GM12878 (cell line): ENCODE measurements at regions not wholly inside any gene's neighbourhood (a gene's known extent, or its start where the extent isn't known, plus 50 kb on each side); places are given as distances from the start of the nearest gene placed in this dataset.

ENCODE experiments used
- ATAC-seq: fragments of 200-7000 bp; cut with Tn5 transposase; 3 replicates; pipeline ENCODE4 v1.9.1; 2020; ENCODE audit warnings: mild to moderate bottlenecking, moderate library complexity
- BruUV-seq: library from RNA; stranded (reverse); fragments of 400-500 nt; replicated peaks from 2 replicates; lab custom pipeline; 2021; lab: Mats Ljungman, UMichigan
- CTCF ChIA-PET: fragments of 300-600 bp; sonication (Branson Sonifier 250); formaldehyde crosslinking; extraction: SDS; loops from one replicate; lab custom pipeline; 2021; ENCODE audit warnings: inconsistent platforms; lab: Yijun Ruan, JAX
- POLR2A ChIA-PET: fragments of 350-600 bp; formaldehyde crosslinking; extraction: SDS; loops from one replicate; lab custom pipeline; 2021; ENCODE audit warnings: inconsistent platforms; lab: Charles Lee
- RAD21 ChIA-PET: fragments of 300-600 bp; sonication (Branson Sonifier 250); formaldehyde crosslinking; loops from one replicate; lab custom pipeline; 2023; ENCODE audit warnings: antibody characterized with exemption; ENCODE audit not compliant: unreplicated experiment; lab: Charles Lee
- SMC1A ChIA-PET: fragments of 300-600 bp; sonication (Branson Sonifier 250); formaldehyde crosslinking; loops from one replicate; lab custom pipeline; 2023; ENCODE audit not compliant: unreplicated experiment, uncharacterized antibody; lab: Charles Lee
- DNase-seq: peaks from one replicate; pipeline ENCODE4 v3.0.0-alpha.2; 2011; ENCODE audit warnings: low read depth, low spot score
- FAIRE-seq: peaks from 3 replicates; lab custom pipeline; 2011; peaks lifted over from hg19 to GRCh38; lab: Jason Lieb, UNC
- H2AFZ ChIP-seq: 2 replicates; pipeline ENCODE4 v1.6.0; 2011; ENCODE audit warnings: low read depth, low read length, control low read depth; ENCODE audit not compliant: control insufficient read depth
- H3K27ac ChIP-seq: 2 replicates; pipeline ENCODE4 v1.5.1; 2011; ENCODE audit warnings: control low read depth; ENCODE audit not compliant: control insufficient read depth, insufficient read depth
- H3K27me3 ChIP-seq, 2 experiments: replicated peaks in 1 of 2; 2 replicates each; pipeline versions ENCODE4 v1.6.0 to v1.6.1; 2011; ENCODE audit warnings: low read length in 1 of 2; ENCODE audit not compliant: control insufficient read depth in 2 of 2, insufficient read depth in 2 of 2
- H3K36me3 ChIP-seq, 2 experiments: 2 replicates each; pipeline ENCODE4 v1.5.1; 2011; ENCODE audit warnings: low read length in 1 of 2; ENCODE audit not compliant: control insufficient read depth in 2 of 2, insufficient read depth in 2 of 2
- H3K4me1 ChIP-seq: 2 replicates; pipeline ENCODE4 v1.6.1; 2011; ENCODE audit warnings: mild to moderate bottlenecking, low read length, moderate library complexity, mixed read lengths; ENCODE audit not compliant: control insufficient read depth, insufficient read depth
- H3K4me2 ChIP-seq: 2 replicates; pipeline ENCODE4 v1.6.0; 2011; ENCODE audit warnings: control low read depth; ENCODE audit not compliant: control insufficient read depth, insufficient read depth
- H3K4me3 ChIP-seq: fragments of 200-600 bp; sonication (generic); 2 replicates; pipeline ENCODE4 v1.5.1; 2016
- H3K79me2 ChIP-seq: 2 replicates; pipeline ENCODE4 v1.6.0; 2011; ENCODE audit warnings: low read length; ENCODE audit not compliant: control insufficient read depth, insufficient read depth
- H3K9ac ChIP-seq: 2 replicates; pipeline ENCODE4 v1.8.0; 2011; ENCODE audit warnings: low read length, control low read depth, mixed read lengths; ENCODE audit not compliant: control insufficient read depth, insufficient read depth
- H3K9me3 ChIP-seq: replicated peaks from 3 replicates; pipeline ENCODE4 v1.5.1; 2011; ENCODE audit warnings: mild to moderate bottlenecking, low read length; ENCODE audit not compliant: control insufficient read depth, insufficient read depth
- H4K20me1 ChIP-seq: 2 replicates; pipeline ENCODE4 v1.6.0; 2011; ENCODE audit not compliant: control insufficient read depth, insufficient read depth
- CHD1 ChIP-seq: IDR thresholded peaks from 2 replicates; pipeline ENCODE4 v1.6.1; 2012; ENCODE audit warnings: low read depth, low read length, improper control_type of control experiment
- CREM ChIP-seq: IDR thresholded peaks from 2 replicates; pipeline ENCODE4 v1.6.1; 2014; ENCODE audit warnings: antibody characterized with exemption, low read depth
- EGR1 ChIP-seq, 2 experiments: IDR thresholded peaks; 1 replicate in 1 of 2; 2 replicates in 1 of 2; pipeline ENCODE4 v1.6.1; 2011 to 2012; ENCODE audit warnings: low read depth in 2 of 2, low read length in 2 of 2, borderline replicate concordance in 1 of 2, mild to moderate bottlenecking in 1 of 2, moderate library complexity in 1 of 2
- FOXM1 ChIP-seq: IDR thresholded peaks from 2 replicates; pipeline ENCODE4 v1.6.1; 2012; ENCODE audit warnings: low read depth, mild to moderate bottlenecking, inconsistent platforms, low read length, moderate library complexity
- HDAC2 ChIP-seq: fragments of 200-600 bp; sonication (generic); IDR thresholded peaks from 2 replicates; pipeline ENCODE4 v1.6.1; 2017
- HDGF ChIP-seq: fragments of 450-650 bp; IDR thresholded peaks from 2 replicates; pipeline ENCODE4 v1.6.1; 2016; ENCODE audit warnings: antibody characterized with exemption
- MEF2A ChIP-seq: IDR thresholded peaks from 2 replicates; pipeline ENCODE4 v1.6.1; 2011; ENCODE audit warnings: low read depth, mild to moderate bottlenecking, low read length, moderate library complexity; ENCODE audit not compliant: insufficient read depth
- MTA3 ChIP-seq: IDR thresholded peaks from 2 replicates; pipeline ENCODE4 v1.6.1; 2012; ENCODE audit warnings: low read length, inconsistent platforms, borderline replicate concordance
- NFYA ChIP-seq: IDR thresholded peaks from 2 replicates; pipeline ENCODE4 v1.6.1; 2011; ENCODE audit warnings: low read depth, mild to moderate bottlenecking, low read length, improper control_type of control experiment, borderline replicate concordance
- NR2C1 ChIP-seq: fragments of 450-650 bp; IDR thresholded peaks from 2 replicates; pipeline ENCODE4 v1.6.1; 2017; ENCODE audit warnings: antibody characterized with exemption, mild to moderate bottlenecking, moderate library complexity
- POLR2AphosphoS2 ChIP-seq: IDR thresholded peaks from 2 replicates; pipeline ENCODE4 v1.6.1; 2011; ENCODE audit warnings: low read depth, mild to moderate bottlenecking, low read length, improper control_type of control experiment, moderate library complexity
- RBBP5 ChIP-seq: fragments of 200-600 bp; sonication (generic); conservative IDR thresholded peaks from 2 replicates; pipeline ENCODE4 v1.6.1; 2016
- RELA ChIP-seq: fragments of 450-650 bp; IDR thresholded peaks from 2 replicates; pipeline ENCODE4 v1.8.0; 2014; ENCODE audit warnings: borderline replicate concordance; ENCODE audit not compliant: partially characterized antibody
- RFX5 ChIP-seq: IDR thresholded peaks from 2 replicates; pipeline ENCODE4 v1.6.1; 2011; ENCODE audit warnings: low read depth, low read length, improper control_type of control experiment
- TCF12 ChIP-seq: IDR thresholded peaks from 2 replicates; pipeline ENCODE4 v1.6.1; 2011; ENCODE audit warnings: low read depth, mild to moderate bottlenecking, low read length
- YBX1 ChIP-seq: fragments of 450-650 bp; IDR thresholded peaks from 2 replicates; pipeline ENCODE4 v1.6.1; 2016; ENCODE audit warnings: antibody characterized with exemption
- YY1 ChIP-seq: IDR thresholded peaks from 2 replicates; pipeline ENCODE4 v1.6.1; 2011; ENCODE audit warnings: low read depth, mild to moderate bottlenecking, low read length
- ZNF217 ChIP-seq: fragments of 450-650 bp; IDR thresholded peaks from 2 replicates; pipeline ENCODE4 v1.6.1; 2017; ENCODE audit warnings: antibody characterized with exemption, mild to moderate bottlenecking
- ZNF274 ChIP-seq: IDR thresholded peaks from one replicate; pipeline ENCODE4 v1.8.0; 2011; ENCODE audit not compliant: insufficient read length, insufficient read depth
- WGBS: methylation state at CpG from one replicate; pipeline ENCODE4 v1.1.6; 2016; ENCODE audit warnings: low lambda C conversion rate; ENCODE audit not compliant: insufficient replicate concordance, insufficient coverage; ENCODE audit errors: missing lambda C conversion rate; 5-methylcytosine and 5-hydroxymethylcytosine counted together
- in situ Hi-C: fragments of 300-500 bp; cut with MboI; formaldehyde crosslinking; loops from 9 replicates; pipeline ENCODE4 v1.14.3; 2018; ENCODE audit warnings: mixed read lengths
- intact Hi-C: fragments of 100-400 bp; cut with micrococcal nuclease; formaldehyde crosslinking; loops from one replicate; pipeline ENCODE4 v1.14.2; 2022; ENCODE audit not compliant: unreplicated experiment
- TF ChIP-seq, protein P1 (sequence below): fragments of 450-650 bp; IDR thresholded peaks from 2 replicates; pipeline ENCODE4 v1.6.1; 2017; ENCODE audit warnings: low read depth, mild to moderate bottlenecking, moderate library complexity

DNA sequence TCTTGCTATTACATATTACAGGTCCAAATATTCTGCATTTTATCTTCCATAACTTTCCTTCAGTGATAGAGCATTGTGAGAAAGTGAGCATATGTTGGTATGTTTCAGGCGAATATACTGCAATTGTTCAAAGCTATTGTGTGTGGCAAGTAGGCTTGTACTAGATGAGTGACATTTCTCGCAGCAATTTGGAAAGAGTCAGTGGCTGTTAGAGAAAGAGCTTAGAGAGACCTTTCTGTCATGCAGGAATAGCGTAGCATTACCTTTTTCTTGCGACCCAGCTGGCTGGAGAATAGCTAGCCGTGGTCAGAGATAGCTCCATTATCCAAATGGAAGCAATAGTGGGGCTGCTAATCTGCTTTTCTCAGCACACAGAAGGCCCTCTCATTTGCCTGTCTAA lies 678.5 kb upstream of the FOXG1 start:
- DNase-seq, result no peak
- Histone ChIP-seq H3K4me2 (no peak overlapping the region), H3K79me2 (no peaks in the 10 kb centered on the region), H3K4me3 (no peak overlapping the region), H3K4me1 (no peaks in the 10 kb centered on the region), H4K20me1 (no peaks in the 10 kb centered on the region), H2AFZ (no peak overlapping the region)
- in situ Hi-C loops, result no loop called here
- ATAC-seq, result no peak
- intact Hi-C loops, result no loop called here
- TF ChIP-seq TCF12 (no peak), CREM (no peak), CHD1 (no peak), NFYA (no peak), HDGF (no peak), POLR2AphosphoS2 (no peak), YY1 (no peak), RFX5 (no peak), HDAC2 (no peak), YBX1 (no peak)
- TF ChIP-seq, all 136 proteins: peak for 0
- SMC1A ChIA-PET, result no interaction called here
- POLR2A ChIA-PET, result no interaction called here
- H3K27ac ChIP-seq, result no peak overlapping the region
- H3K36me3 ChIP-seq, result no peaks in the 10 kb centered on the region
- RAD21 ChIA-PET, result no interaction called here
- no TSS peak for BruUV-seq
- no peaks in the 10 kb centered on the region for H3K27me3 ChIP-seq
- 6% methylated on average over 5 of the region's 5 CpGs for WGBS
- CTCF ChIA-PET, result no interaction called here
- FAIRE-seq, result no peak
- no peak overlapping the region for H3K9ac ChIP-seq
- no peaks in the 10 kb centered on the region; the same call in 2 of the 3 replicates for H3K9me3 ChIP-seq

DNA sequence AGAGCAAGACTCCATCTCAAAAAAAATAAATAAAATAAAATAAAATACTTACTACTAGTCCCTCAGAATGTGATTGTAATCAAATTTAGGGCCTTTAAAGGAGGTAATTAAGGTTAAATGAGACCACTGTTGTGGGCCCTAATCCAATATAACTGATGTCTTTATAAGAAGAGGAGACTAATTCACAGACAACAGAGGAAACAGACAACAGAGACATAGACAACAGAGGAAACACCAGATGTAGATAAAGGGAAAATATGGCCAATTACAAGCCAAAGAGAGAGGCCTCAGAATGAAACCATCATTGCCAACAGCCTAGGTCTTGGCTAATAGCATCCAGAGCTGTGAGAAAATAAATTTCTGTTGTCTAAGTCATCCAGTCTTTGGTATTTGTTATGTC lies 669.0 kb upstream of the FOXG1 start:
- Histone ChIP-seq H3K4me1 (no peaks in the 10 kb centered on the region), H3K27ac (no peak overlapping the region), H4K20me1 (no peaks in the 10 kb centered on the region), H3K9ac (no peak overlapping the region), H3K27me3 (no peaks in the 10 kb centered on the region), H3K4me3 (no peak overlapping the region), H3K4me2 (no peak overlapping the region), H3K9me3 (no peaks in the 10 kb centered on the region), H3K79me2 (no peaks in the 10 kb centered on the region), H2AFZ (no peak overlapping the region), H3K36me3 (no peaks in the 10 kb centered on the region)
- in situ Hi-C loops (no loop called here), intact Hi-C loops (no loop called here)
- FAIRE-seq, result no peak
- ChIA-PET SMC1A (no interaction called here), POLR2A (no interaction called here), RAD21 (no interaction called here), CTCF (no interaction called here)
- BruUV-seq, result no TSS peak
- TF ChIP-seq FOXM1, result no peak
- TF ChIP-seq, protein P1, sequence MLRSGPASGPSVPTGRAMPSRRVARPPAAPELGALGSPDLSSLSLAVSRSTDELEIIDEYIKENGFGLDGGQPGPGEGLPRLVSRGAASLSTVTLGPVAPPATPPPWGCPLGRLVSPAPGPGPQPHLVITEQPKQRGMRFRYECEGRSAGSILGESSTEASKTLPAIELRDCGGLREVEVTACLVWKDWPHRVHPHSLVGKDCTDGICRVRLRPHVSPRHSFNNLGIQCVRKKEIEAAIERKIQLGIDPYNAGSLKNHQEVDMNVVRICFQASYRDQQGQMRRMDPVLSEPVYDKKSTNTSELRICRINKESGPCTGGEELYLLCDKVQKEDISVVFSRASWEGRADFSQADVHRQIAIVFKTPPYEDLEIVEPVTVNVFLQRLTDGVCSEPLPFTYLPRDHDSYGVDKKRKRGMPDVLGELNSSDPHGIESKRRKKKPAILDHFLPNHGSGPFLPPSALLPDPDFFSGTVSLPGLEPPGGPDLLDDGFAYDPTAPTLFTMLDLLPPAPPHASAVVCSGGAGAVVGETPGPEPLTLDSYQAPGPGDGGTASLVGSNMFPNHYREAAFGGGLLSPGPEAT, result no peak
- TF ChIP-seq EGR1 (IDR thresholded peaks at IDR 0.05; ENCODE audit: borderline replicate concordance in 1 of 2, low read depth in 2 of 2, low read length in 2 of 2), result no peak
- no peak for TF ChIP-seq MTA3
- no peak for TF ChIP-seq ZNF217
- TF ChIP-seq NR2C1, result no peak
- TF ChIP-seq ZNF274, result no peak
- no peak for TF ChIP-seq RELA
- no peak for TF ChIP-seq MEF2A
- TF ChIP-seq NFYA, result no peak
- no peak for TF ChIP-seq RBBP5
- DNase-seq, result no peak
- ATAC-seq, result no peak
